ENCODE measurements at regions not wholly inside any gene's neighbourhood (a gene's known extent, or its start where the extent isn't known, plus 50 kb on each side); places are given as distances from the start of the nearest gene placed in this dataset.

- TF ChIP-seq, protein P1, sequence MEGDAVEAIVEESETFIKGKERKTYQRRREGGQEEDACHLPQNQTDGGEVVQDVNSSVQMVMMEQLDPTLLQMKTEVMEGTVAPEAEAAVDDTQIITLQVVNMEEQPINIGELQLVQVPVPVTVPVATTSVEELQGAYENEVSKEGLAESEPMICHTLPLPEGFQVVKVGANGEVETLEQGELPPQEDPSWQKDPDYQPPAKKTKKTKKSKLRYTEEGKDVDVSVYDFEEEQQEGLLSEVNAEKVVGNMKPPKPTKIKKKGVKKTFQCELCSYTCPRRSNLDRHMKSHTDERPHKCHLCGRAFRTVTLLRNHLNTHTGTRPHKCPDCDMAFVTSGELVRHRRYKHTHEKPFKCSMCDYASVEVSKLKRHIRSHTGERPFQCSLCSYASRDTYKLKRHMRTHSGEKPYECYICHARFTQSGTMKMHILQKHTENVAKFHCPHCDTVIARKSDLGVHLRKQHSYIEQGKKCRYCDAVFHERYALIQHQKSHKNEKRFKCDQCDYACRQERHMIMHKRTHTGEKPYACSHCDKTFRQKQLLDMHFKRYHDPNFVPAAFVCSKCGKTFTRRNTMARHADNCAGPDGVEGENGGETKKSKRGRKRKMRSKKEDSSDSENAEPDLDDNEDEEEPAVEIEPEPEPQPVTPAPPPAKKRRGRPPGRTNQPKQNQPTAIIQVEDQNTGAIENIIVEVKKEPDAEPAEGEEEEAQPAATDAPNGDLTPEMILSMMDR (IDR thresholded peaks at IDR 0.05; ENCODE audit: low read depth, low read length): no peak
- Histone ChIP-seq H3K9me3 (ENCODE audit: control insufficient read depth, insufficient read depth, low read length) (peaks cover 9% of the 10 kb centered on the region), H3K27ac (ENCODE audit: low read depth, low read length) (no peak overlapping the region), H3K27me3 (ENCODE audit: control insufficient read depth, insufficient read depth, low read length) (no peaks in the 10 kb centered on the region), H3K4me3 (ENCODE audit: low read depth, low read length) (no peak overlapping the region)
- ChIA-PET CTCF (no interaction called here), POLR2A (no interaction called here)
- DNase-seq (ENCODE audit: low read depth, low spot score): no peak
These were observed 1138.8 kb upstream of the NXPH2 start for GRCh38 chr2:139918982-139919381.

DNA sequence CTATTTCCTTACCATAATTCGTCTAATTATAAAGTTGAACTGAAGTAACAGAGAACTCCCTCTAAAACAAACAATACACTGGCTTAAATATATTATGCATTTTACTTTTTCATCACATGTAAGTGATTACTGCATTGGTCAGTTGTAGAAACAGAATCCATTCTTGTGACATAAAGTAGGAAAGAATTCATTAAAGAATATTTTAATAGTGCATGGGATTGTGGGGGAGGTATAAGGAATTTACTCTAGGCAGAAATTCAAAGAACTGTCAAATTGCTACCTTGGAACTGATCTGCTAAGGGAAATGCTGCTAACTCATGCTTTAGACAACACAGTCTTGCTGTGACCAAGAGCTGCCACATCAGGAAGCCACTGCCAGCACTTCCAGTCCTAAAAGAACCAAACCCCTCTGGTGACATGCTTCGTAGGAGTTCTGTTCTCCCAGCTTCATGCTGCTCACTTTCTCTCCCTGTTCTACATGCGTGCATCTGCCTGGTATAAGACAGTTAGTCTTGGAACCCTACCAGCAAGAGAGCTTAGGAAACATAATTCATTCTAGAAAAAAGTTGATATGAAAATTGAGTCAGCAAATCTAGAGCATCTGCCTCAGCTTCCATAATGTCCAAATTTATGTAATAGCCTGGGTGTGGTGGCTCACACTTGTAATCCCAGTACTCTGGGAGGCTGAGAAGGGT lies 1137.6 kb upstream of the NXPH2 start:
- ChIA-PET CTCF (no interaction called here), POLR2A (no interaction called here)
- Histone ChIP-seq H3K27me3 (ENCODE audit: control insufficient read depth, insufficient read depth, low read length) (no peaks in the 10 kb centered on the region), H3K4me3 (ENCODE audit: low read depth, low read length) (no peak overlapping the region), H3K9me3 (ENCODE audit: control insufficient read depth, insufficient read depth, low read length) (peaks cover 12% of the 10 kb centered on the region), H3K27ac (ENCODE audit: low read depth, low read length) (no peak overlapping the region)
- no peak for DNase-seq (ENCODE audit: low read depth, low spot score)
- TF ChIP-seq, protein P1 (IDR thresholded peaks at IDR 0.05; ENCODE audit: low read depth, low read length): no peak

- no peak overlapping the region for H3K27ac ChIP-seq (ENCODE audit: low read depth, low read length)
- H3K9me3 ChIP-seq (ENCODE audit: control insufficient read depth, insufficient read depth, low read length): peaks cover 15% of the 10 kb centered on the region
- no peak for DNase-seq (ENCODE audit: low read depth, low spot score)
- H3K27me3 ChIP-seq (ENCODE audit: control insufficient read depth, insufficient read depth, low read length): no peaks in the 10 kb centered on the region
- TF ChIP-seq, protein P1 (IDR thresholded peaks at IDR 0.05; ENCODE audit: low read depth, low read length): no peak
- POLR2A ChIA-PET: no interaction called here
- H3K4me3 ChIP-seq (ENCODE audit: low read depth, low read length): no peak overlapping the region
- CTCF ChIA-PET: no interaction called here
These were observed 1136.6 kb upstream of the NXPH2 start for GRCh38 chr2:139916822-139917221.

DNA sequence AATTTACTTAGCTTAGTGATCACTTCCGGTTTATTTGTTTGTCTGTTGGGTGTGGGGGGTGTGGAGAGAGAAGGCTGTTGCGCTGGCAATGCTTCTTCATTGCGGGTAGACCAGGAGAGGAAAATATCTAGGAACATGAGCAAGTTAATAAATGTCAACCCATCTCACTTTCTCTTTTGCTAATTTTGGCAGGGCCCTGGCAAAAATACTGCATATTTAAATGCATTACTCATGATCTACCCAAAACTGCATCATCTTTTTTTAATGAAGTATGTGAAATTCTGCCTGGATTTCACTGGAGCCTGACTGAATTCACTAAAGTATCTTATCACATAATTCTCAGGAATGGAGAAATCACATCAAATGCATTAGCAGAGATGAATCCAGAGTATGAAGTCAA lies 1131.0 kb upstream of the NXPH2 start:
- ChIA-PET CTCF (no interaction called here), POLR2A (no interaction called here)
- TF ChIP-seq, protein P1 (IDR thresholded peaks at IDR 0.05; ENCODE audit: low read depth, low read length): no peak
- H3K4me3 ChIP-seq (ENCODE audit: low read depth, low read length): no peak overlapping the region
- peaks cover 10% of the 10 kb centered on the region for H3K9me3 ChIP-seq (ENCODE audit: control insufficient read depth, insufficient read depth, low read length)
- no peak for DNase-seq (ENCODE audit: low read depth, low spot score)
- H3K27ac ChIP-seq (ENCODE audit: low read depth, low read length): no peak overlapping the region
- H3K27me3 ChIP-seq (ENCODE audit: control insufficient read depth, insufficient read depth, low read length): no peaks in the 10 kb centered on the region

GRCh38 chr2:139909136-139909535 lies 1128.9 kb upstream of the NXPH2 start:
- DNase-seq (ENCODE audit: low read depth, low spot score): no peak
- Histone ChIP-seq H3K9me3 (ENCODE audit: control insufficient read depth, insufficient read depth, low read length) (peaks cover 8% of the 10 kb centered on the region), H3K4me3 (ENCODE audit: low read depth, low read length) (no peak overlapping the region), H3K27me3 (ENCODE audit: control insufficient read depth, insufficient read depth, low read length) (no peaks in the 10 kb centered on the region), H3K27ac (ENCODE audit: low read depth, low read length) (no peak overlapping the region)
- POLR2A ChIA-PET: no interaction called here
- TF ChIP-seq, protein P1 (IDR thresholded peaks at IDR 0.05; ENCODE audit: low read depth, low read length): no peak
- CTCF ChIA-PET: no interaction called here
